Occipital lobe (tissue), 1 donor: ENCODE measurements at regions not wholly inside any gene's neighbourhood (a gene's known extent, or its start where the extent isn't known, plus 50 kb on each side); places are given as distances from the start of the nearest gene placed in this dataset.

ENCODE experiments used
- DNase-seq: peaks from one replicate; lab custom pipeline; 2025; lab: John Stamatoyannopoulos, UW

- DNase-seq = no peak
Observed at GRCh38 chr14:98726585-98727405, 545.2 kb downstream of the BCL11B start.

- DNase-seq = no peak
Observed at GRCh38 chr14:98728024-98728423, 544.0 kb downstream of the BCL11B start.

GRCh38 chr14:98728836-98729235 lies 543.2 kb downstream of the BCL11B start:
- DNase-seq = no peak

- no peak for DNase-seq
Observed at GRCh38 chr14:98731286-98731685, 540.7 kb downstream of the BCL11B start.

GRCh38 chr14:98731701-98732100 lies 540.3 kb downstream of the BCL11B start:
- no peak for DNase-seq

- DNase-seq = no peak
Observed at GRCh38 chr14:98733536-98733935, 538.5 kb downstream of the BCL11B start.

GRCh38 chr14:98736701-98737338 lies 535.2 kb downstream of the BCL11B start:
- no peak for DNase-seq

GRCh38 chr14:98741523-98741922 lies 530.5 kb downstream of the BCL11B start:
- no peak for DNase-seq

- no peak for DNase-seq
Observed at GRCh38 chr14:98742001-98742400, 530.0 kb downstream of the BCL11B start.

- DNase-seq = no peak
Observed at GRCh38 chr14:98743536-98743935, 528.5 kb downstream of the BCL11B start.

- DNase-seq = no peak
Observed at GRCh38 chr14:98748966-98749365, 523.0 kb downstream of the BCL11B start.

GRCh38 chr14:98751110-98751509 lies 520.9 kb downstream of the BCL11B start:
- DNase-seq = no peak

- DNase-seq = no peak
Observed at GRCh38 chr14:98752660-98753059, 519.3 kb downstream of the BCL11B start.

GRCh38 chr14:98754343-98755020 lies 517.5 kb downstream of the BCL11B start:
- DNase-seq = no peak

GRCh38 chr14:98756749-98757148 lies 515.2 kb downstream of the BCL11B start:
- no peak for DNase-seq

GRCh38 chr14:98758440-98758839 lies 513.6 kb downstream of the BCL11B start:
- DNase-seq = no peak

- DNase-seq = no peak
Observed at GRCh38 chr14:98761993-98762392, 510.0 kb downstream of the BCL11B start.

- DNase-seq = no peak
Observed at GRCh38 chr14:98766818-98767217, 505.2 kb downstream of the BCL11B start.

GRCh38 chr14:98769326-98769725 lies 502.7 kb downstream of the BCL11B start:
- DNase-seq = no peak

GRCh38 chr14:98770151-98770550 lies 501.8 kb downstream of the BCL11B start:
- DNase-seq = no peak

GRCh38 chr14:98773814-98774213 lies 498.2 kb downstream of the BCL11B start:
- no peak for DNase-seq

GRCh38 chr14:98775892-98776291 lies 496.1 kb downstream of the BCL11B start:
- no peak for DNase-seq

- no peak for DNase-seq
Observed at GRCh38 chr14:98782062-98782461, 489.9 kb downstream of the BCL11B start.
